HG03139 (cell line): ENCODE measurements at regions not wholly inside any gene's neighbourhood (a gene's known extent, or its start where the extent isn't known, plus 50 kb on each side); places are given as distances from the start of the nearest gene placed in this dataset.
"Not testable (repeated sequence)": the region's sequence is repeated elsewhere in the genome, so short reads cannot be mapped to it uniquely, and the experiment has no call there.

ENCODE experiments used
- ATAC-seq: cut with Tn5 transposase; IDR thresholded peaks from one replicate; pipeline ENCODE4 v1.9.1; 2021; ENCODE audit not compliant: unreplicated experiment

- no peak for ATAC-seq
Measured at GRCh38 chr7:67463983-67464382, 467.4 kb downstream of the TYW1 start.

- no peak for ATAC-seq
Measured at GRCh38 chr7:67466109-67466508, 469.5 kb downstream of the TYW1 start.

- ATAC-seq: no peak
Measured at GRCh38 chr7:67470256-67470751, 473.7 kb downstream of the TYW1 start.

- ATAC-seq: no peak
Measured at GRCh38 chr7:67475293-67475692, 478.7 kb downstream of the TYW1 start.

- ATAC-seq: no peak
Measured at GRCh38 chr7:67478066-67478465, 481.4 kb downstream of the TYW1 start.

- no peak for ATAC-seq
Measured at GRCh38 chr7:67484244-67484751, 487.7 kb downstream of the TYW1 start.

GRCh38 chr7:67486401-67486800 lies 489.8 kb downstream of the TYW1 start:
- ATAC-seq: no peak

GRCh38 chr7:67487316-67487715 lies 490.7 kb downstream of the TYW1 start:
- no peak for ATAC-seq

- ATAC-seq: no peak
Measured at GRCh38 chr7:67489881-67490280, 493.2 kb downstream of the TYW1 start.

GRCh38 chr7:67493366-67493765 lies 496.7 kb downstream of the TYW1 start:
- ATAC-seq: no peak

GRCh38 chr7:67496589-67496988 lies 500.0 kb downstream of the TYW1 start:
- ATAC-seq: no peak

GRCh38 chr7:67497914-67498313 lies 501.3 kb downstream of the TYW1 start:
- ATAC-seq: not testable (repeated sequence)

GRCh38 chr7:67502929-67503328 lies 506.3 kb downstream of the TYW1 start:
- ATAC-seq: no peak

GRCh38 chr7:67505449-67505848 lies 508.8 kb downstream of the TYW1 start:
- ATAC-seq: no peak

GRCh38 chr7:67512481-67512880 lies 515.8 kb downstream of the TYW1 start:
- no peak for ATAC-seq

- ATAC-seq: no peak
Measured at GRCh38 chr7:67518580-67518979, 521.9 kb downstream of the TYW1 start.

GRCh38 chr7:67519171-67519570 lies 522.5 kb downstream of the TYW1 start:
- ATAC-seq: no peak

GRCh38 chr7:67522504-67522903 lies 525.9 kb downstream of the TYW1 start:
- ATAC-seq: no peak

GRCh38 chr7:67523713-67524112 lies 527.1 kb downstream of the TYW1 start:
- no peak for ATAC-seq

GRCh38 chr7:67525588-67525987 lies 529.0 kb downstream of the TYW1 start:
- no peak for ATAC-seq

GRCh38 chr7:67535241-67535989 lies 538.8 kb downstream of the TYW1 start:
- ATAC-seq: no peak

- no peak for ATAC-seq
Measured at GRCh38 chr7:67542916-67543315, 546.3 kb downstream of the TYW1 start.
